ENCODE measurements at regions not wholly inside any gene's neighbourhood (a gene's known extent, or its start where the extent isn't known, plus 50 kb on each side); places are given as distances from the start of the nearest gene placed in this dataset.

DNA sequence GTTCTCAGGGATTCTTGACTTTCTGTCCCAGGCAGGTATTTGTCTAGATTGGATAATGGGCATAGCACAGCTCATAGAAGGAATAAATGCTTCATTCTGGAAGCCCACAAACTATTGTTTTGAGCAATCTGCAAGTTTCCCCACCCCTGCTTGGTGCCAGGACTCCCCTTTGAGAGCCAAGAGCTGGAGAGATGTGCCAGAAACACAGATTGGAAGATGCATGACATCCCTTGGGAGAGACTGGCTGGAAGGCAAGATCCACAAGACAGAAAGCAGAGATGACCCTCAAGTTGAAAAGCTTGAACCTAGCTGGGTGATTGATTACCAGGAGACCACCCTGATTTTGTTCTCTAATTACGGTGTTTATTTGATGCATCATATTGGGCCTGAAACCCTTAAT, 89.2 kb upstream of the E2F8 start:
- Histone ChIP-seq H3K9me3 (replicated peaks in 1 of 2; ENCODE audit: control insufficient read depth in 1 of 2, insufficient read depth in 1 of 2, low read length in 2 of 2) (no peaks in the 10 kb centered on the region), H3K4me1 (ENCODE audit: control insufficient read depth in 1 of 2, insufficient read depth in 2 of 2, low read length in 2 of 2) (no peaks in the 10 kb centered on the region), H2AFZ (ENCODE audit: insufficient read depth, low read depth, low read length, poor library complexity, severe bottlenecking) (no peak overlapping the region), H3K79me2 (ENCODE audit: insufficient read depth, low read length) (no peaks in the 10 kb centered on the region), H3K4me2 (replicated peaks; ENCODE audit: extremely low read depth, low read length, poor library complexity, severe bottlenecking) (no peak overlapping the region), H3K27ac (ENCODE audit: low read depth in 1 of 2, low read length in 2 of 2) (no peak overlapping the region), H3K27me3 (ENCODE audit: control insufficient read depth in 2 of 2, insufficient read depth in 2 of 2, low read length in 2 of 2) (peaks cover 0 to 3% of the 10 kb centered on the region in 2 donors), H4K20me1 (ENCODE audit: insufficient read depth, low read length) (no peaks in the 10 kb centered on the region), H3K9ac (ENCODE audit: insufficient read depth, low read length, poor library complexity, severe bottlenecking) (no peak overlapping the region), H3K36me3 (replicated peaks in 1 of 2; ENCODE audit: control insufficient read depth in 1 of 2, insufficient read depth in 2 of 2, low read length in 2 of 2) (no peaks in the 10 kb centered on the region), H3K4me3 (replicated peaks in 1 of 3; ENCODE audit: low read depth in 2 of 3, low read length in 3 of 3) (no peak overlapping the region)
- TF ChIP-seq, protein P1, sequence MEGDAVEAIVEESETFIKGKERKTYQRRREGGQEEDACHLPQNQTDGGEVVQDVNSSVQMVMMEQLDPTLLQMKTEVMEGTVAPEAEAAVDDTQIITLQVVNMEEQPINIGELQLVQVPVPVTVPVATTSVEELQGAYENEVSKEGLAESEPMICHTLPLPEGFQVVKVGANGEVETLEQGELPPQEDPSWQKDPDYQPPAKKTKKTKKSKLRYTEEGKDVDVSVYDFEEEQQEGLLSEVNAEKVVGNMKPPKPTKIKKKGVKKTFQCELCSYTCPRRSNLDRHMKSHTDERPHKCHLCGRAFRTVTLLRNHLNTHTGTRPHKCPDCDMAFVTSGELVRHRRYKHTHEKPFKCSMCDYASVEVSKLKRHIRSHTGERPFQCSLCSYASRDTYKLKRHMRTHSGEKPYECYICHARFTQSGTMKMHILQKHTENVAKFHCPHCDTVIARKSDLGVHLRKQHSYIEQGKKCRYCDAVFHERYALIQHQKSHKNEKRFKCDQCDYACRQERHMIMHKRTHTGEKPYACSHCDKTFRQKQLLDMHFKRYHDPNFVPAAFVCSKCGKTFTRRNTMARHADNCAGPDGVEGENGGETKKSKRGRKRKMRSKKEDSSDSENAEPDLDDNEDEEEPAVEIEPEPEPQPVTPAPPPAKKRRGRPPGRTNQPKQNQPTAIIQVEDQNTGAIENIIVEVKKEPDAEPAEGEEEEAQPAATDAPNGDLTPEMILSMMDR (IDR thresholded peaks at IDR 0.05): no peak
- intact Hi-C loops (cut with micrococcal nuclease): no loop called here
- no peaks in the 10 kb centered on the region for H3K36me3 Mint-ChIP-seq
- no peak overlapping the region for H3K27ac Mint-ChIP-seq
- no peaks in the 10 kb centered on the region for H3K4me1 Mint-ChIP-seq
- H3K9me3 Mint-ChIP-seq: no peaks in the 10 kb centered on the region
- no peak for DNase-seq
- no peak overlapping the region for H3K4me3 Mint-ChIP-seq
- peaks cover 4 to 15% (median 14%) of the 10 kb centered on the region in 3 donors for H3K27me3 Mint-ChIP-seq (ENCODE audit: low read depth in 3 of 3)
- WGBS (ENCODE audit: insufficient coverage): 80% methylated on average over 1 of the region's 1 CpG

DNA sequence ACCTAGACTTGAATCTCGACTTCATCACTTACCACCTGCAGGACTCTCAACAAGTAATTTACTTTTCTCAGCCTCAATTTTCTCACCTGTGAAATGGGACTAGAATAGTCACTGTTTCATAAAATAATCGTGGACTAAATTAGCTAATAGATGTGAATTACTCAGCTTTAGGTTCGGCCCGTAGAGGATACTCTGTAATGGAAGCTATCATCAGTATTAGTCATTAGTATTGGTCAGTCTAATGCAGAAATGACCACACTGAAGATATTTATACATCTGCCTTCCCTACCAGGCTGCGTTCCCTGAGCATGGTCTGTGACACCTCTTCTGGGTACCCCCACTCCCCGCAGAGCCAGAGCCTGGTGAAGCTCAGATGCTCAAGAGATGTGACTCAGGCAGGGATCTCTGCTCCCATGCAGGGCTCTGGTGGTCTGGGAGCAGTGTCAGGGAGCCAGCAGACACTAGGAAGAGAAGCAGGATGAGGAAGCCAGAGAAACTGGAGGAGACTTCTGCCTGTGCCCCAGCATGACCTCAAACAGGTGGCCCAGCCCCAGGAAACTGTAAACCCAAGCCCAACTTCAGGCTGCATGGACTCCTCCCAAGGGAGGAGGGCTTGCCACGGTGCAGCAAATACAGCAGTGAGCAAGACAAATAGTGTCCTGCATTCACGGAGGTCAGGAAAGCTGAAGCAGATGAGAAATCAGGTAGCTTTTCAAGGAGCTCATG, 88.0 kb upstream of the E2F8 start:
- no peak for DNase-seq
- H2AFZ ChIP-seq (ENCODE audit: insufficient read depth, low read depth, low read length, poor library complexity, severe bottlenecking): no peak overlapping the region
- intact Hi-C loops (cut with micrococcal nuclease): no loop called here
- no peaks in the 10 kb centered on the region for H3K4me1 ChIP-seq (ENCODE audit: control insufficient read depth in 1 of 2, insufficient read depth in 2 of 2, low read length in 2 of 2)
- no peak overlapping the region for H3K4me3 ChIP-seq (replicated peaks in 1 of 3; ENCODE audit: low read depth in 2 of 3, low read length in 3 of 3)
- H4K20me1 ChIP-seq (ENCODE audit: insufficient read depth, low read length): no peaks in the 10 kb centered on the region
- H3K9ac ChIP-seq (ENCODE audit: insufficient read depth, low read length, poor library complexity, severe bottlenecking): no peak overlapping the region
- H3K27ac Mint-ChIP-seq: no peak overlapping the region
- TF ChIP-seq, protein P1 (IDR thresholded peaks at IDR 0.05): no peak
- H3K27ac ChIP-seq (ENCODE audit: low read depth in 1 of 2, low read length in 2 of 2): no peak overlapping the region
- WGBS (ENCODE audit: insufficient coverage): 89% methylated on average over 3 of the region's 8 CpGs
- no peaks in the 10 kb centered on the region for H3K36me3 ChIP-seq (replicated peaks in 1 of 2; ENCODE audit: control insufficient read depth in 1 of 2, insufficient read depth in 2 of 2, low read length in 2 of 2)
- H3K27me3 ChIP-seq (ENCODE audit: control insufficient read depth in 2 of 2, insufficient read depth in 2 of 2, low read length in 2 of 2): peaks cover 0 to 3% of the 10 kb centered on the region in 2 donors
- H3K4me3 Mint-ChIP-seq: no peak overlapping the region
- peaks cover 4 to 13% (median 12%) of the 10 kb centered on the region in 3 donors for H3K27me3 Mint-ChIP-seq (ENCODE audit: low read depth in 3 of 3)
- no peaks in the 10 kb centered on the region for H3K36me3 Mint-ChIP-seq
- no peak overlapping the region for H3K4me2 ChIP-seq (replicated peaks; ENCODE audit: extremely low read depth, low read length, poor library complexity, severe bottlenecking)
- no peaks in the 10 kb centered on the region for H3K79me2 ChIP-seq (ENCODE audit: insufficient read depth, low read length)
- H3K9me3 ChIP-seq (replicated peaks in 1 of 2; ENCODE audit: control insufficient read depth in 1 of 2, insufficient read depth in 1 of 2, low read length in 2 of 2): no peaks in the 10 kb centered on the region
- H3K9me3 Mint-ChIP-seq: no peaks in the 10 kb centered on the region
- no peaks in the 10 kb centered on the region for H3K4me1 Mint-ChIP-seq
